ENCODE measurements at regions not wholly inside any gene's neighbourhood (a gene's known extent, or its start where the extent isn't known, plus 50 kb on each side); places are given as distances from the start of the nearest gene placed in this dataset.
"Not testable (repeated sequence)": the region's sequence is repeated elsewhere in the genome, so short reads cannot be mapped to it uniquely, and the experiment has no call there.

GRCh38 chr2:67131257-67131609 is 265.9 kb upstream of the ETAA1 start:
- no peaks in the 10 kb centered on the region for H3K4me1 ChIP-seq (replicated peaks)
- no peaks in the 10 kb centered on the region for H3K9me3 ChIP-seq (replicated peaks)
- no peak overlapping the region for H3K4me3 ChIP-seq
- no peak overlapping the region for H3K27ac ChIP-seq
- DNase-seq (ENCODE audit: low read depth in 1 of 2, low spot score in 2 of 2): no peak
- H3K36me3 ChIP-seq: no peaks in the 10 kb centered on the region
- no peaks in the 10 kb centered on the region for H3K27me3 ChIP-seq (replicated peaks)

GRCh38 chr2:67132441-67132940 is 264.6 kb upstream of the ETAA1 start:
- DNase-seq (ENCODE audit: low read depth in 1 of 2, low spot score in 2 of 2); H3K4me3 ChIP-seq: not testable (repeated sequence)

GRCh38 chr2:67135208-67135607 is 261.9 kb upstream of the ETAA1 start:
- no peaks in the 10 kb centered on the region for H3K4me1 ChIP-seq (replicated peaks)
- no peaks in the 10 kb centered on the region for H3K9me3 ChIP-seq (replicated peaks)
- H3K27ac ChIP-seq: no peak overlapping the region
- no peaks in the 10 kb centered on the region for H3K36me3 ChIP-seq
- DNase-seq (ENCODE audit: low read depth in 1 of 2, low spot score in 2 of 2): no peak
- H3K27me3 ChIP-seq (replicated peaks): no peaks in the 10 kb centered on the region
- no peak overlapping the region for H3K4me3 ChIP-seq

More at GRCh38 chr2:67132441-67132940, 264.6 kb upstream of the ETAA1 start:
- not testable (repeated sequence) for H3K9me3 ChIP-seq (replicated peaks); H3K27me3 ChIP-seq (replicated peaks); H3K27ac ChIP-seq; H3K36me3 ChIP-seq; H3K4me1 ChIP-seq (replicated peaks)

- no peaks in the 10 kb centered on the region for H3K27me3 ChIP-seq (replicated peaks)
- H3K36me3 ChIP-seq: no peaks in the 10 kb centered on the region
- no peak overlapping the region for H3K27ac ChIP-seq
- no peak for DNase-seq (ENCODE audit: low read depth in 1 of 2, low spot score in 2 of 2)
- no peaks in the 10 kb centered on the region for H3K9me3 ChIP-seq (replicated peaks)
- H3K4me3 ChIP-seq: no peak overlapping the region
- H3K4me1 ChIP-seq (replicated peaks): no peaks in the 10 kb centered on the region
Observed at GRCh38 chr2:67137699-67138098, 259.4 kb upstream of the ETAA1 start.

- H3K9me3 ChIP-seq (replicated peaks): no peaks in the 10 kb centered on the region
- no peaks in the 10 kb centered on the region for H3K4me1 ChIP-seq (replicated peaks)
- H3K27me3 ChIP-seq (replicated peaks): no peaks in the 10 kb centered on the region
- no peaks in the 10 kb centered on the region for H3K36me3 ChIP-seq
- DNase-seq (ENCODE audit: low read depth in 1 of 2, low spot score in 2 of 2): no peak
- H3K4me3 ChIP-seq: no peak overlapping the region
- no peak overlapping the region for H3K27ac ChIP-seq
Observed at GRCh38 chr2:67142071-67142470, 255.1 kb upstream of the ETAA1 start.

GRCh38 chr2:67142741-67143140 is 254.4 kb upstream of the ETAA1 start:
- H3K9me3 ChIP-seq (replicated peaks): no peaks in the 10 kb centered on the region
- no peaks in the 10 kb centered on the region for H3K27me3 ChIP-seq (replicated peaks)
- no peak for DNase-seq (ENCODE audit: low read depth in 1 of 2, low spot score in 2 of 2)
- no peaks in the 10 kb centered on the region for H3K4me1 ChIP-seq (replicated peaks)
- H3K27ac ChIP-seq: no peak overlapping the region
- H3K36me3 ChIP-seq: no peaks in the 10 kb centered on the region
- H3K4me3 ChIP-seq: no peak overlapping the region

- Histone ChIP-seq H3K4me1 (replicated peaks) (no peaks in the 10 kb centered on the region), H3K4me3 (no peak overlapping the region), H3K36me3 (no peaks in the 10 kb centered on the region), H3K9me3 (replicated peaks) (no peaks in the 10 kb centered on the region), H3K27me3 (replicated peaks) (no peaks in the 10 kb centered on the region), H3K27ac (no peak overlapping the region)
- no peak for DNase-seq (ENCODE audit: low read depth in 1 of 2, low spot score in 2 of 2)
Observed at GRCh38 chr2:67145851-67146250, 251.3 kb upstream of the ETAA1 start.

- DNase-seq (ENCODE audit: low read depth in 1 of 2, low spot score in 2 of 2): no peak
- H3K27me3 ChIP-seq (replicated peaks): no peaks in the 10 kb centered on the region
- peaks cover 14% of the 10 kb centered on the region for H3K4me1 ChIP-seq (replicated peaks)
- H3K36me3 ChIP-seq: no peaks in the 10 kb centered on the region
- no peaks in the 10 kb centered on the region for H3K9me3 ChIP-seq (replicated peaks)
- H3K4me3 ChIP-seq: no peak overlapping the region
- H3K27ac ChIP-seq: no peak overlapping the region
Observed at GRCh38 chr2:67156796-67157195, 240.3 kb upstream of the ETAA1 start.

GRCh38 chr2:67158718-67159117 is 238.4 kb upstream of the ETAA1 start:
- H3K27me3 ChIP-seq (replicated peaks): no peaks in the 10 kb centered on the region
- H3K4me1 ChIP-seq (replicated peaks): peaks cover 14% of the 10 kb centered on the region
- H3K27ac ChIP-seq: no peak overlapping the region

GRCh38 chr2:67159929-67160328 is 237.2 kb upstream of the ETAA1 start:
- no peaks in the 10 kb centered on the region for H3K9me3 ChIP-seq (replicated peaks)
- no peaks in the 10 kb centered on the region for H3K36me3 ChIP-seq
- H3K27ac ChIP-seq: peak overlapping the region; percentile 39; the same call in 1 of the 2 replicates
- H3K4me3 ChIP-seq: no peak overlapping the region
- H3K27me3 ChIP-seq (replicated peaks): no peaks in the 10 kb centered on the region
- H3K4me1 ChIP-seq (replicated peaks): peaks cover 14% of the 10 kb centered on the region
- peak; percentile 53 to 55 for DNase-seq (ENCODE audit: low read depth in 1 of 2, low spot score in 2 of 2)

More at GRCh38 chr2:67158718-67159117, 238.4 kb upstream of the ETAA1 start:
- H3K9me3 ChIP-seq (replicated peaks): no peaks in the 10 kb centered on the region
- no peak overlapping the region for H3K4me3 ChIP-seq
- no peaks in the 10 kb centered on the region for H3K36me3 ChIP-seq
- no peak for DNase-seq (ENCODE audit: low read depth in 1 of 2, low spot score in 2 of 2)

- Histone ChIP-seq H3K4me3 (no peak overlapping the region), H3K36me3 (no peaks in the 10 kb centered on the region), H3K27ac (no peak overlapping the region), H3K9me3 (replicated peaks) (no peaks in the 10 kb centered on the region; the same call in 1 of the 2 replicates), H3K4me1 (replicated peaks) (peaks cover 7% of the 10 kb centered on the region), H3K27me3 (replicated peaks) (no peaks in the 10 kb centered on the region)
- DNase-seq (ENCODE audit: low read depth in 1 of 2, low spot score in 2 of 2): no peak
Observed at GRCh38 chr2:67164771-67165522, 232.2 kb upstream of the ETAA1 start.

GRCh38 chr2:67165523-67165990 is 231.6 kb upstream of the ETAA1 start:
- no peak for DNase-seq (ENCODE audit: low read depth in 1 of 2, low spot score in 2 of 2)
- Histone ChIP-seq H3K9me3 (replicated peaks) (no peaks in the 10 kb centered on the region; the same call in 1 of the 2 replicates), H3K36me3 (no peaks in the 10 kb centered on the region), H3K27ac (no peak overlapping the region), H3K4me3 (no peak overlapping the region), H3K27me3 (replicated peaks) (no peaks in the 10 kb centered on the region), H3K4me1 (replicated peaks) (peaks cover 1% of the 10 kb centered on the region)

GRCh38 chr2:67166511-67166910 is 230.6 kb upstream of the ETAA1 start:
- H3K9me3 ChIP-seq (replicated peaks); H3K4me3 ChIP-seq; H3K27me3 ChIP-seq (replicated peaks); H3K27ac ChIP-seq; H3K4me1 ChIP-seq (replicated peaks); DNase-seq (ENCODE audit: low read depth in 1 of 2, low spot score in 2 of 2); H3K36me3 ChIP-seq: not testable (repeated sequence)

- DNase-seq (ENCODE audit: low read depth in 1 of 2, low spot score in 2 of 2): no peak
- Histone ChIP-seq H3K27ac (no peak overlapping the region), H3K27me3 (replicated peaks) (no peaks in the 10 kb centered on the region), H3K9me3 (replicated peaks) (no peaks in the 10 kb centered on the region; the same call in 1 of the 2 replicates), H3K36me3 (no peaks in the 10 kb centered on the region), H3K4me3 (no peak overlapping the region), H3K4me1 (replicated peaks) (no peaks in the 10 kb centered on the region)
Observed at GRCh38 chr2:67169417-67170140, 227.6 kb upstream of the ETAA1 start.
